ENCODE measurements at regions not wholly inside any gene's neighbourhood (a gene's known extent, or its start where the extent isn't known, plus 50 kb on each side); places are given as distances from the start of the nearest gene placed in this dataset.

GRCh38 chr5:68408345-68408871, 192.9 kb downstream of the PIK3R1 start:
- Histone ChIP-seq H3K9me3 (ENCODE audit: low read depth, low read length, poor library complexity, severe bottlenecking) (no peaks in the 10 kb centered on the region), H3K27me3 (replicated peaks; ENCODE audit: insufficient read depth, low read depth, low read length, poor library complexity) (no peaks in the 10 kb centered on the region), H3K4me3 (ENCODE audit: low read depth, low read length, poor library complexity, severe bottlenecking) (no peak overlapping the region), H3K4me1 (ENCODE audit: insufficient read depth, low read length, poor library complexity, severe bottlenecking) (peaks cover 45% of the 10 kb centered on the region), H3K36me3 (ENCODE audit: insufficient read depth, low read length, poor library complexity, severe bottlenecking) (no peaks in the 10 kb centered on the region), H3K27ac (ENCODE audit: low read depth, low read length, poor library complexity, severe bottlenecking) (peak overlapping the region; percentile 76)
- DNase-seq (ENCODE audit: low spot score) = peak; percentile 90
- ChIA-PET CTCF (interaction anchor here (0.6 kb wide), 2 partner anchors 10 to 88 kb away, joined by 3 to 4 read pairs; no protein-coding TSS in a partner anchor), POLR2A (ENCODE audit: low non-redundant PET) (no interaction called here)
- intact Hi-C loops (cut with micrococcal nuclease; ENCODE audit: unreplicated experiment) = loop anchor here (5.0 kb wide), 1 partner anchor 1161 kb away; no protein-coding TSS in a partner anchor
- BruUV-seq (replicated peaks) = no TSS peak
- no peak for TF ChIP-seq CTCF (conservative IDR thresholded peaks at IDR 0.05; ENCODE audit: low read depth, low read length)
- TF ChIP-seq EZH2 (IDR thresholded peaks at IDR 0.05; ENCODE audit: borderline replicate concordance, low read depth, low read length, poor library complexity, severe bottlenecking) = no peak

GRCh38 chr5:68409259-68409658, 193.7 kb downstream of the PIK3R1 start:
- no peak overlapping the region for H3K27ac ChIP-seq (ENCODE audit: low read depth, low read length, poor library complexity, severe bottlenecking)
- BruUV-seq (replicated peaks) = no TSS peak
- no peak for DNase-seq (ENCODE audit: low spot score)
- TF ChIP-seq EZH2 (IDR thresholded peaks at IDR 0.05; ENCODE audit: borderline replicate concordance, low read depth, low read length, poor library complexity, severe bottlenecking) = no peak
- TF ChIP-seq CTCF (conservative IDR thresholded peaks at IDR 0.05; ENCODE audit: low read depth, low read length) = no peak
- no peaks in the 10 kb centered on the region for H3K9me3 ChIP-seq (ENCODE audit: low read depth, low read length, poor library complexity, severe bottlenecking)
- ChIA-PET CTCF (no interaction called here), POLR2A (ENCODE audit: low non-redundant PET) (no interaction called here)
- no peaks in the 10 kb centered on the region for H3K36me3 ChIP-seq (ENCODE audit: insufficient read depth, low read length, poor library complexity, severe bottlenecking)
- peaks cover 46% of the 10 kb centered on the region for H3K4me1 ChIP-seq (ENCODE audit: insufficient read depth, low read length, poor library complexity, severe bottlenecking)
- no peaks in the 10 kb centered on the region for H3K27me3 ChIP-seq (replicated peaks; ENCODE audit: insufficient read depth, low read depth, low read length, poor library complexity)
- H3K4me3 ChIP-seq (ENCODE audit: low read depth, low read length, poor library complexity, severe bottlenecking) = no peak overlapping the region
- intact Hi-C loops (cut with micrococcal nuclease; ENCODE audit: unreplicated experiment) = loop anchor here (5.0 kb wide), 1 partner anchor 1162 kb away; no protein-coding TSS in a partner anchor

- ChIA-PET POLR2A (ENCODE audit: low non-redundant PET) (no interaction called here), CTCF (no interaction called here)
- no peak overlapping the region for H3K27ac ChIP-seq (ENCODE audit: low read depth, low read length, poor library complexity, severe bottlenecking)
Measured at GRCh38 chr5:68411161-68411560, 195.6 kb downstream of the PIK3R1 start.

More at GRCh38 chr5:68411161-68411560, 195.6 kb downstream of the PIK3R1 start:
- Histone ChIP-seq H3K4me1 (ENCODE audit: insufficient read depth, low read length, poor library complexity, severe bottlenecking) (peaks cover 59% of the 10 kb centered on the region), H3K9me3 (ENCODE audit: low read depth, low read length, poor library complexity, severe bottlenecking) (no peaks in the 10 kb centered on the region), H3K36me3 (ENCODE audit: insufficient read depth, low read length, poor library complexity, severe bottlenecking) (no peaks in the 10 kb centered on the region), H3K4me3 (ENCODE audit: low read depth, low read length, poor library complexity, severe bottlenecking) (no peak overlapping the region), H3K27me3 (replicated peaks; ENCODE audit: insufficient read depth, low read depth, low read length, poor library complexity) (no peaks in the 10 kb centered on the region)
- intact Hi-C loops (cut with micrococcal nuclease; ENCODE audit: unreplicated experiment) = no loop called here
- no peak for DNase-seq (ENCODE audit: low spot score)
- no TSS peak for BruUV-seq (replicated peaks)
- no peak for TF ChIP-seq EZH2 (IDR thresholded peaks at IDR 0.05; ENCODE audit: borderline replicate concordance, low read depth, low read length, poor library complexity, severe bottlenecking)
- TF ChIP-seq CTCF (conservative IDR thresholded peaks at IDR 0.05; ENCODE audit: low read depth, low read length) = no peak

All from A673 (cell line).